ENCODE measurements at regions not wholly inside any gene's neighbourhood (a gene's known extent, or its start where the extent isn't known, plus 50 kb on each side); places are given as distances from the start of the nearest gene placed in this dataset.

DNA sequence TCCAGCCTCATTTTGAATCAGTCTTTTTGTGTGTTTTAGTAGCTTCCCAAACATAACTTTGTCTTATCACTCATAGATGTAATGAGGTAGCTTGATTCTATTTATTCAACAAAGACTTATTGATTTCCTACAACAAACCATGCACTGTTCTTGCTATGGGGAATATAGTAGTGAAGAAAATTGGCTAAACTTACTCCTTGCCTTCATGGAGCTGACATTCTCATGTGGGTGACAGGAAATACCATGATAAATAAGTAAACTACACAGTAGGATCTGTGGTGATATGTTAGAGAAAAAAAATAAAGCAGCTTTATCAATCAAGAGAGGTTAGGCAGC is 255.7 kb upstream of the TNC start:
- DNase-seq, result no peak

DNA sequence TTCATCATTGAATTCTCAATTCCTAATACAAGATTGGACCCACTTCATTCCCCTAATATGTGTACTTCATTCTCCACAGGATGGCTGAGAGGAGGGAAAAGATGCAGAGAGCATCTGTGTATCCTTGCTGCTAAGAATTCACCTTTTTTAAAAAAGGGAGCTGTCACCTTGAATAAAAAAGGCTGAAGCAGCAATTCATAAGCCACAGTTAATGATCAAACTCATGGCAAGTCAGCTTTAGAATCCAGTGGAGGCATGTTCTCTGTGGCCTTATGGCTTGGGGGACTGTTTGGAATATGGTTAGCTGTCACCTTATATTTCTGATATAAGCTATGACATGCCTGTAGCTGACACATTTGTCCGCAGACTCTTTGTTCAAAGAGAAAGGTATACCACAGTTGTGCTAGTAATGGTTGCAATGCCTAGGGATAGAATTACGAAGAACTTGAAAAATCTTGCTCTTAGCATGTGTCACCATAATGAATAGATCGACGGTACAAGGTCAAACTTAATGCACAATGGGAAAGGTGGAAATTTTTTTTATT is 256.8 kb upstream of the TNC start:
- no peak for DNase-seq

DNA sequence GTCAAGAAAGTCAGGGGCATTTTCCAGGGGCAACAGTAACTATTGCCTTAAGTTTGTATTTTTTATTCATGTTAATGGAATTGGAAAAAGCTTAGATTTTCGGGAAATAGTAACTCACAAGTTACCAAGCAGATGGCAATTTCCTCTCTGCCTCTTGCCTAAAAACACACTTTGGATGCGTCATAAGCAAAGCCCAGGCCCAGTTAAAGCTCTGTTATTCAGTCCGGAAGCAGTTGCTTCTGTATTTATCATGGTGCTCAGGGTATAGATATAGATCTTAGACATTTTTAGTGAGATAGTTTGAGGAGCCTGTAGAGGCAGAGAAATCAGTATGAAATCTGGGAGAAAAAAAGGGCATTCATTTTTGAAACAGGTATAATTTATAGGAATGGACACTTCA is 260.3 kb upstream of the TNC start:
- DNase-seq, result no peak

DNA sequence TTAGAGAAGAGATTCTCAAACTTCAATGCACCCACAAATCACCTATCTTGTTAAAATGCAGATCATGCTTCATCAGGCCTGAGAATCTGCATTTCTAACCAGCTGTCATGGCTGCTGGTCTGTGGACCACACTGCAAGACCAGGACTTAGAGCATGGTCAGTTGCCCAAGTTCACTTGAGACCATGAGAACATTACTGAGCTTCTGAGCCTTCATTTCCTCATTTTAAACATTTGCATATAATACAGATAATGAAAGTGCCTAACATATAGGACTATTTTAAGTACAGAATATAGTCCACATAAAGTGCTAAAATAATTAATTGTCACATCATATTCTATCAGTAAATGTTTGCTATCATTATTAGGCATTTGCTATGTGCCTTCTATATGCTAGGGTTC is 260.8 kb upstream of the TNC start:
- no peak for DNase-seq

DNA sequence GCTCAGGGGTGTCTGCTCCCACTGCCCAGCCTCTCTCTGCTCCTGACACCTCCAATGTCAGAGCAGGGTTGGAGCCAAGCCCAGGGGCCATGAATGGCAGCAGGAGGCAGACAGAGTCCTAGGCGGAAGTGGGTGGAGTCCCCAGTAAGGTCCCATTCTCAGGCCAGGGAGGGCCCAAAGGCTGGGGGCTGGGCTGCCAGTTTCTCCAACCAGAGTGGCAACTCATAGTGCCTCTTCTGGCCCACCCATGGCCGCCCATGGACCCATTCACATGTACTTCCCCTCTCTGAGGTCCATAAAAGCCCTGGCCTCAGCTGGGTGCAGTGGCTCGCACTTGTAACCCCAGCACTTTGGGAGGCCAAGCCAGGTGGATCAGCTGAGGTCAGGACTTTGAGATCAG is 261.8 kb upstream of the TNC start:
- no peak for DNase-seq

DNA sequence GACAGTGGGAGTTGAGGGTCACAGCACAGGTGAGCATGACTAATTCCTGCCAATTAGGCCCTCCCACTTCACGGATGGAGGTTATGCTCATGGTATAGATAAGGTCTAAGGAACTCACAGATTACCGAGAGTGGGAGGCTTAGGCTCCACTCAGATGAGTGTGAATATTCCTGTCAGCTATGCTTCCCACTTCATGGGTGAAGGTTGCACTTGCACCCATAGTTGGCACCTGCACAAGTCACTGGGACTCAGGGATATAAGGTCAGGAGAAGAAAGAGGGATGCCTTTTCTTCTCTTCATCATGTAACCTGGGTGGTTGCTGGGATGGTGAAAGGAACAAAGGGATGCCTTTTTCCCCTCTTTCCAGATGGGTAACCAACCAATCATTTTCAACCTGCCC is 264.9 kb upstream of the TNC start:
- DNase-seq, result no peak

DNA sequence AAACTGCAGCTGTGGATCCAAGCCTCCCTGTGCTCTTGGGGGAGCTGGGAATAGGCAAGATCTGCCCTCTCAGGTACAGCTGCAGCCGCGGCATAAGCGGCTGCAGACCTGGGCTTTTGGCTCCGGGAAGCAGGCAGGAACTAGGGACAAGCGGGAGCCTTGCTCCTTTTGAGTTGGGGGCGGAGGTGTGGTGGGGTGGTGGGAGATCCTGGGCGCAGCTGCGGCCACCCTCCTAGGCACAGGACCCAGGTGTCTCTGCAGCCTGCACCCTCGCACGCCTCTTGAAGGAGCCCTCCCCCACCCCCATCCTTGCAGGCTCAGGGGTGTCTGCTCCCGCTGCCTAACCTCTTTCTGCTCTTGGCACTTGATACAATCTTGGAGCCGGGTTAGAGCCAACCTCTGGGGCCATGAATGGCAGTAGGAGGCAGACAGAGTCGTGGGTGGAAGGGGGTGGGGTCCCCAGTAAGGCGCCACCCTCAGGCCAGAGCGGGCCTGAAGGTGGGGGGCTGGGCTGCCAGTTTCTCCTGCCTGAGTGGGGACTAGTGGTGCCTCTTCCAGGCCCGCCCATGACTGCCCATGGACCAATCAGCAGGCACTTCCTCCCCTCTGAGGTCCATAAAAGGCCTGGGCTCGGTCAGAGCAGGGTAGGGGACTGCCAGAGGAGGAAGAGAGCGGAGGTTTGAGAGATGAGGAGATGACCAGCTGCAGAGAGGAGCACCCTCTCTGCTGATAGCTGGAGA is 267.6 kb upstream of the TNC start:
- no peak for DNase-seq

DNA sequence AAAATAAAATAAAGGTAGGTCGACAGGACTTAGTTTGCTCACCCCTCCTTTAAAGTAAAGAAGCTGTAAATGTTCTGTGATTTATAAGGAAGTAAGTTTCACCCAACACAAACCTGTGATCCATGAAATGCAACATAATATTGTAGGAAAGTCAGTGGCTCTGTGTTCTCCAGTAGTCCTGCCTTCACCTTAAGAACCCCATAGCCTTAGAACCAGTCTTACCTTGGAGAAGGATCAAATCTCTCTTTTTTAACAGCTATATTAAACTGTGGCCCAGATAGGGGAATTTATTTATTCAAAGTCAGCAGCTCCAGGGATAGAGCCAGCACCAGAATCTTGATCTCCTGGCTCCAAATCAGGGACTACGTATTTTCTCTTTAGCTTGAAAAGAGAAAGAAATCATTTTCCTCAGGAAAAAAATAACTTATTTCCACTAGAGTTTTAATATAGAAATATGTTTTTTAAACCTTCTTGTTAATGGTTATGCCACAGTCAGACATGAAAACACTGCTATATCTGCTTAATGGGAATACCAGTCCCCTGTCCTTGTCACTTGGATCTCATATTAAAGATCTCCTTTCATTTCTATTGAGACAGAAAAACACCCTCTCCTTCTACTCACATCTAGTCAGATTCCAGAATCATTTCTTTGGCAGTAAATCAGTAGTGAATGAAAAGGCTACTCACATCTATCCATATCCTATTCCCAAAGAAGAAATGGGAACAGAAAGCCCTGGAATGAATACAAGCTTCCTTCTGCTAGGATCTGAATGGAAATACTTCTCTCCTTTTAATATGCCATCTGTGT is 269.2 kb upstream of the TNC start:
- DNase-seq, result no peak

DNA sequence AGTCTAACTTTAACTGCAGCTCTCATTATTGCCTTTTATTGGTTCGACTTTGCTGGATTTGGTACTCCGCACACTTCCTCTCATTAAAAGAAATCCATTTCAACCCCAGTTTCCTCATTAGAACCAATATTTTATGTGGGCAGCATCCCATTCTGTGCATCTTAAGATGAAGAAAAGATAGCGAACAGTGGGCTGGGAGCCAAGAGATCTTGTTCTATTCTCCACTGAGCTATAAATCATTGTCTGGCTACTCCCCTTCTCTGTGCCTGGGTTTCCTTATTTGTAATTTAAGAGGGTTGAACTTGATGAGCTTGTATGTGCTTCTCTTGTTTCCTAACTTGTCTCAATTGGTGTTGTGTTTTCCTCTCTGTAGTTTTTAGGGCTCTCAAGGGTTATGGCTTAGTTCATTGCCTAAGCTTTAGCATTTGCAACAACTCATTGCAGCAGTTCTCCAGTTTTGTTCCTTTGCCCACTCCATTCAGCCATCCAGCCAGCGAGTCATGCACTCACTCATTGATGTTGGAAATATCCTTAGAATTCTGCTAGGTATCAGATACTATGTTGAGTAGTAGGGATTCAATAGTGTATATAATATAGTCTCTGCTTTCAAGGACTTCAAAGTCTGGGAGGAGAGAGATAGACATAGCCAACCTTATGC is 273.3 kb upstream of the TNC start:
- no peak for DNase-seq

DNA sequence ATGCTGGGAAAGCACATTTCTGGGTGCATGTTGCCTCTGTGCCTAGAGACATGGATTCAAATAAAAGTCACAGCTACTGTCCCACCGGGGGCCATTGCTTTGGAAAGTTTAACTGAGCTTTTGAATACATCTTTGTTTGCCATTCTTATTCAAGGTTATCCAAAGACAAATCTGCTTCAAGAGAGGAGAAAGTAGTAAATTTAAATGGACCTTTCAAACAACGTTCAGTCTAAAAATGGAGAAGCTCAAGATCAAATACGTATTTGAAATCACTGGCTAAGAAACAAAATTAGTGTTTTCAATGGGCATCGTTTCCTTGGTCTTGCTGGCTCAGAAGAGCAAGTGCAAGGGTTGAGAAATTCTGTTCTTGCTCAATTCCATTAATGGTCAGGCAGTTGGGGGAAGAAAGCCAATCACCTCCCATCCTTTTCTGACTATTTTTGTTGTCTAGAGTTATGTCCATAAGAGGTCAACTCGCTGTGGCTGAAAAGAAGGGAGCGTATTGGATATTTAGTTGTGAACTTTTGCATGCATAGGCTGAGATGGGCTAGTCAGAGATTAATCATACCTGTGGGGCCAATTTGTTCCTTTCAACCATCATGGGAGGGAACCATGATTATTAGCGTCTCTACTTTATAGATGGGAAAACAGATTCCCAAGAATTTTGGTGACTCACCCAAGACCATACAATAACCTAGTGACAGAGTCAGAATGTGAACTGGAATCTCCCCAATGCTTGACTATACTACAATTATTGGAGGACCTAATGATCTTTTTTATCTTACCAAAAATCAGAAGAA is 276.2 kb upstream of the TNC start:
- DNase-seq, result no peak

DNA sequence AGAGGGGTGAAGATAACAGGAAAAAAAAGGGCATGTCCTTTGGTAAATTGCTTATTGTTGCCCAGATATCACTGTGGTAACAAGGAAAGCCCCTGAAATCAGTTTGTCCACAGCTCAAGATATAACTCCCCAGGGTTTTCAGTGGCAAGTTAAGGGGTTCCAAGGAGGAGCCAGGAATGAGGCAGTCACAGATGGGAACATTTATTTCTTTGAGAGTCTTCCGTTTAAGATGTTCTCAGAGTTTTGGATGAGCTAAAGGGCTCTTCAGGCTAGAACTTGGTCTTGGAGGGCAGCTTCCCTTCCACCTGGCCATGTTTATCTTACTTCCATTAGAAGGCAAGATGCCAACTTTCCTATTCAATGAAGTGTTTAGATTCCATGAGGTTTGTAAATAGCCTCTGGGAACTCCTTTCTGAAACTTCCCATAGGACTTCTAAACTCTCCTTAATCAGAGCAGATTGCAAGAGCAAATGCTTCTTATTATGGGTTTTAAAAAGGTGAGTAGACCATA is 277.6 kb upstream of the TNC start:
- no peak for DNase-seq

DNA sequence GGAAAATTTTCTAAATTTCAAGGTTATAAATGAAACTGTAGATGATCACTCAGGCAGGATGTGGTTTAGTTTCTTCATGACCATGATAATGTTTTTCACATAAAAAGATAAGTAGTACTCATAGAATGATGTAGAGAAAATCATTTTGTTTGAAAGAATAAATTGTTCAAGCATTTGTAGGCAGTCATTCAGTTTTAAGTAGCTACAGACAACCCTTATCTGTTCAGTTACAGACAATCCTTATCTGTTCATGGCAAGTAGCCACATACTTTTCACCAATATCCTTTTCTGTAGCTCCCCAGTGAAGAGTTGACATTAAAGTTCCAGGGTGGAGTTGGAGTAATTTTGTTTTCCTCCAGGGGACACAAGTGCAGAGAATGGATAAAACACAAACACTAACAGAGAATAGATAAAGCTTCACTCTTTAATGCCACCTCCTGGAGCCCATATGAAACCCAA is 278.1 kb upstream of the TNC start:
- DNase-seq, result no peak

DNA sequence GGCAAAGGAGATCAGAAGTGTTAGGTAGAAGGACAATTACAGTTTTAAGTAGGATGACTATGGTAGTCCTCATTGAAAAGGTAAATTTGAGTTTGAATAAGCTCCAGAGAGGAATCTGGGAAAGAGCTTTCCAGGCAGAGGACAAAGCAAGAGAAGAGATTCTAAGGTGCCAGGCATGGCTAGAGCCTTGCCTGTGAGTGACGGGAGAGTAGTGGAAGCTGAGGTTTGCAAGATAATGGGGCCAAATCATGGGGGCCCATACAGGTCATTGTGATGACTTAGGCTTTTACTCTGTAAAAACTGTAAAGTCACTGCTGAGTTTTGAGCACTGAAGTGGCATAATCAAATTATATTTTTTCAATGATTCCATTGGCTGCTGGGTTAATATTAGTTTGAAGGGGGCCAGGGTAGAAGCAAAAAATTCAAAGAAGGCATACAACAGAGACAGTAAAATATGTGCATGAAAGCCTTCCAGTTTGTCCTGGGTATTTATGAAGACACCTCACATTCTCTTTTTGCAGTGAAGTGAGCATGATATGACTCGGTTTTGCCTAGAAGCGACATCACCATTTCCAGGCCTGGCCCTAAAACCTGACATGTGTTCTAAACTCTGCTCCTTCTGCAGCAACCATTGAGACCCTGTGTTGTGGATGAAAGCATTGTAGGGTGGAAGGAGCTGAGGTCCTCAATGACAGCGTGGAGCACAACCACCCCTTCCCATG is 279.8 kb upstream of the TNC start:
- DNase-seq, result no peak

DNA sequence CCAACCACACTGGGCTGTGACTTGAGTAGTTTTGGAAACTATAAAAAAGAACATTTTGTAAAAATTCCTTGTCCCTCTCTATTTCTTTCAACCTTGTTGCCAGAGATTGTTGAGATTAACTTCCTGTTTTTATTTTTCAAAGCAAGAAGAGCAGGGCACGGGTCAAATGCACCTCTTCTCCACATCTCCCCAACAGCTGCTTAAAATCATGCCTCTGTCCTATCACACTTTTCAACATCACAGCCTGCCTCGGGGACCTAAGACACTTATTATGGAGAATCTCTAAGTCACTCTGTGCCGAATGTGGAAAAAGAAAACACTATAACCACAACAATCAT is 280.3 kb upstream of the TNC start:
- DNase-seq, result no peak

DNA sequence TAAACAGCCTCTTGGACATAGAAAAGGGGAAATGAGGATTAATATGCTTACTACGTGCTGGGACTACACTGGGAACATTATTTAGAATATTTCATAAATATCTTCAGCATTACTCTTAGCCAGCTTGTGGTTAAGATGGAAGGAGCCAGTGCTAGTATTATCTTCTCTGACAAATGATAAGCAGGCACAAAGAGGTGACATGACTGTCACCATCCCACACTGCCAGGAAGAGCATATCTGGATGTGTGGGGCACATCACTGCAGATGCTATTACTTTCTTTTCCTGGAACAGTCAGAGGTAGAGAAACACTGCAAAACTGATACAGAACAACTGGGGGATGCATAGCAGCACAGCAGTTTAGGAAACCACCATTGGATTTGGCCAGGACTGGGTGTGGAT is 281.0 kb upstream of the TNC start:
- DNase-seq, result no peak

DNA sequence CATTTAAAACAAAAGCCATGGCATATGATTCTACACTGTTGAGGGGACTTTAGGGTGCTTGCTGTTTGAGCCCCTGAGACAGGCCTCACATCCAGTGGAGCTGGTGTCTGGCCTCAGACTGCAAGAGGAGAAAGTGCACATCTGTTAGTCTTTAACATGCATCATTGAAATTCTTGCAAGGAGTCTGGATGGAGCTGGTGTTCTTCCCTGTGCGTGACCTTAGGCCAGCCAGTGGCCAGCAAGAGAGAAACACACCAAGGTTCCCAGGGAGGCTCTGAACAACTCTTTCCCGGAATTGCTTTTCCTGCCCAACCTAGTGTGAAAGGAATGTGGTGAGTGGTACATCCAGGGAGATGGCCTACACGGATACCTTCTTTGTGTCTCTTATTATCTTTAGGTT is 282.8 kb upstream of the TNC start:
- no peak for DNase-seq

DNA sequence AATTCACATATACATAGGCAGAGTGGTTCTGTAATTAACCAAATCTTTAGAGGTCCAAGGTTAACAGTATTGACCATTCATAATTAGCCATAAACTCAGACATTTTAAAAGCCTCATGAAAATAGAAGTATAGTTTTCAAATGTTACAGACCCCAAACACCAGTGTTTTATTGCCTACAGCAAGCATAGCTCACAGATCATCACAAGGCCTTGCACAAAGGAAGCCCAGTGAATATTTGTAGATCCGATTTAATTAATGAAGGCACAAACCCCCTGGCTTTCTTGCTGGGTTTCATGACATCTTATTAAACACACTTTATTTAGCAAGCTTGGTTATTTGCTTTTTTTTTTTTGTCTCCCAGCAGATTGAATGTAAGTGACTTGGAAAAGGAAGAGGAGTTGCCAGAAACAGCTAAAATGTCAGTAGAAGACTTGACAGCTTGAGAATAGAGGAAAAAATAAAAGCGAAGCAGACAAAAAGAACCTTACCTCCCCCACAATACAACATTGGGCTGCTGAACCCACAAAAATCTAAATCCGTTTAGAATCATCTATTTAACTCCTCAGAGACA is 283.9 kb upstream of the TNC start:
- DNase-seq, result no peak

DNA sequence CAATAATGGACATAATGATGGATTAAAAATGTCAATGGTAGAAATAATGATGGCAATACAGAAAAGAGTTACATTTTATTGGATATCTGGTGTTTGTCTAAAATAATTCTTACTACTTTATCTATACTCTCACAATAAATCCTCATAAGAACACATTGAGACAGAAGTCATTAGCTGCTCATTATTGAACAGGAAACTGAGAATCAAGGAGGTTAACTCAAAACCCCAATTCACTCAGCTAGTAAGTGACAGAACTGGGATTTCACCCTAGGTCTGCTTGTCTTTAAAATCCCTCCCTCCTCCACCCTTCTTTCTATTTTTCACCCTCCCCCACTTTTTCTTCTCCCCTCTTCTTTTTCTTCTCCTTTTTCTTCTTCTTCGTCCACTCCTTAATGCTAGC is 285.8 kb upstream of the TNC start:
- no peak for DNase-seq

DNA sequence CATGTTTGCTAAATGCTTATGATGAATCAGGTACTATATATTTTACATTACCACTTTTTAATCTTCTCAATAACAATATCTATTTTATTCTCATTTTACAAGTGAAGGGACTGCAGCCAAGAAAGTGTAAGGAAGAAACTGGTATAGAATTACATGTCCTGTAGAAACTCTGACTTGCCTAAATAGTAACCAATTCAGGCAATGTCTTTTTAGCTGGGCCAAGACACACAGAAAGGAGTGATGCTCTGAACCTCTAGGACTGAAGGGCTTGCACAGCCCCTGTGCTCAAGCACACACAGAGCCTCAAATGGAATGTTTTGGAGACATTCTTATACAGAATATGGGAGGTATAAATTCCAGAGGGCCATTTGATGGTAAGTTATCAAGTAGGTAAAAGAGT is 286.4 kb upstream of the TNC start:
- no peak for DNase-seq

DNA sequence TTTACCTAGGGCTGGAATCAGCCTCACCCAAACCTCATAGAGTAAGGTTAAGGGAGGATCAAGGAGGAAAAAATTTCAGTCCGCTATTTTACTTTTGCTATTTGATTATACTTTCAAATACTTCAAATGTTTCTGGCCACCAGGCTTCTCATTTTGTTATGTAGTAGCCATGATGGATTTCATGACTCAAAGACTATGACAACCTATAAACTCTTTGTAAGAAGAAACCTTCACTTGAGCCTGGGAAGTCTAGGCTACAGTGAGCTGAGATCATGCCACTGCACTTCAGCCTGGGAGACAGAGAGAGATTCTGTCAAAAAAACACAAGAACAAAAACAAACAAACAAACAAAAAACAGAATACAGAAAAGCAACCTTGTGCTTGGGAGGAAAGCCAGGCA is 293.6 kb upstream of the TNC start:
- DNase-seq, result no peak

DNA sequence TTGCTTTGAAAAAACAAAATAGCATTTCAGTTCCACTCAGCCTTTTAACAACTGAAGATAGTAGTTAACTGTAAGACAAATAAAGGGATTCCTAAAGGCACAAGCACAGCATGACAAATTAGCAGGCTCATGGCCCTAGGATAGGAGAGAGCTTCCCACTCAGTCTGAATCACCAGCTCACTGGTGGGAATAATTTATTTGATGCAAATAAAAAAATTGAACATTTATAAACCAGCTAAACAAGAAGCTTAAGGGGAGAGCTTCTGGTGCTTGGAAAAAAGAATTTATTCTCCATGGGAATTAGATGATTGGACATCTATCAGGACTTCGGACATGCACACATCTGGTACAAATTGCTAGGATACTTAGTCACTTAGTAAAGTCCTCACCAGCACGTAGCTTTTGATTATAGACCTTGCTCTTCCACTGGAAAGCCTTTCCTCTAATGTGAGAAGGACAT is 294.1 kb upstream of the TNC start:
- no peak for DNase-seq

DNA sequence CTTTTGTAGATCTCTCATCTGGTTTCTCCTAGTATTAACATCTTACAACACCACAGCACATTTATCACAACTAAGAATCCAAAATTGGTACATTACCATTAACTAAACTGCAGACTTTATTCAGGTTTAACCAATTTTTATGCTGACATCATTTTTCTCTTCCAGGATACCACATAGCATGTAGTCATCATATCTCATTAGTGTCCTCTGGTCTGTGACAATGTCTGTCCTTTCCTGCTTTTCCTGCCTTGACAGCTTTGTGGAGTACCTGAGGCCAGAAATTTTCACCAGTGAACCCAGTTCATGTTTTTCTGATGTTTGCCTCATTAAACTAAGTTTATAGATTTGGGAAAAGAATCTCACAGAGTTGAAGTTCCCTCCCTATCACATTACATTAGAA is 294.7 kb upstream of the TNC start:
- DNase-seq, result no peak
